ENCODE measurements at regions not wholly inside any gene's neighbourhood (a gene's known extent, or its start where the extent isn't known, plus 50 kb on each side); places are given as distances from the start of the nearest gene placed in this dataset.

- Mint-ChIP-seq H3K27ac (ENCODE audit: unreplicated experiment) (no peak overlapping the region), H3K4me3 (ENCODE audit: unreplicated experiment) (no peak overlapping the region), H3K27me3 (ENCODE audit: low read depth) (no peaks in the 10 kb centered on the region), H3K4me1 (ENCODE audit: low read depth) (peaks cover 13% of the 10 kb centered on the region), H3K9me3 (ENCODE audit: low read depth) (peaks cover 5% of the 10 kb centered on the region), H3K36me3 (ENCODE audit: low read depth) (peaks cover 1% of the 10 kb centered on the region)
- no peak for TF ChIP-seq CTCF (IDR thresholded peaks at IDR 0.05)
- DNase-seq (ENCODE audit: low spot score): no peak
These were observed 75.4 kb upstream of the ZEB2 start for GRCh38 chr2:144595279-144595678.

GRCh38 chr2:144593803-144594202 is 73.9 kb upstream of the ZEB2 start:
- TF ChIP-seq CTCF (IDR thresholded peaks at IDR 0.05): no peak
- no peak for DNase-seq (ENCODE audit: low spot score)
- no peak overlapping the region for H3K4me3 Mint-ChIP-seq (ENCODE audit: unreplicated experiment)
- peaks cover 1% of the 10 kb centered on the region for H3K36me3 Mint-ChIP-seq (ENCODE audit: low read depth)
- no peaks in the 10 kb centered on the region for H3K27me3 Mint-ChIP-seq (ENCODE audit: low read depth)
- H3K9me3 Mint-ChIP-seq (ENCODE audit: low read depth): peaks cover 5% of the 10 kb centered on the region
- H3K27ac Mint-ChIP-seq (ENCODE audit: unreplicated experiment): no peak overlapping the region
- H3K4me1 Mint-ChIP-seq (ENCODE audit: low read depth): peaks cover 13% of the 10 kb centered on the region

GRCh38 chr2:144592500-144593256 is 72.8 kb upstream of the ZEB2 start:
- peaks cover under 1% of the 10 kb centered on the region for H3K9me3 Mint-ChIP-seq (ENCODE audit: low read depth)

GRCh38 chr2:144587306-144587705 is 67.4 kb upstream of the ZEB2 start:
- no peak for DNase-seq (ENCODE audit: low spot score)
- no peak for TF ChIP-seq CTCF (IDR thresholded peaks at IDR 0.05)
- Mint-ChIP-seq H3K4me3 (ENCODE audit: unreplicated experiment) (no peak overlapping the region), H3K27me3 (ENCODE audit: low read depth) (no peaks in the 10 kb centered on the region), H3K27ac (ENCODE audit: unreplicated experiment) (no peak overlapping the region), H3K4me1 (ENCODE audit: low read depth) (peaks cover 4% of the 10 kb centered on the region), H3K36me3 (ENCODE audit: low read depth) (no peaks in the 10 kb centered on the region), H3K9me3 (ENCODE audit: low read depth) (peaks cover 6% of the 10 kb centered on the region)

More at GRCh38 chr2:144592500-144593256, 72.8 kb upstream of the ZEB2 start:
- Mint-ChIP-seq H3K4me3 (ENCODE audit: unreplicated experiment) (no peak overlapping the region), H3K27ac (ENCODE audit: unreplicated experiment) (no peak overlapping the region), H3K4me1 (ENCODE audit: low read depth) (peaks cover 13% of the 10 kb centered on the region), H3K27me3 (ENCODE audit: low read depth) (no peaks in the 10 kb centered on the region), H3K36me3 (ENCODE audit: low read depth) (no peaks in the 10 kb centered on the region)
- no peak for TF ChIP-seq CTCF (IDR thresholded peaks at IDR 0.05)
- no peak for DNase-seq (ENCODE audit: low spot score)

- Mint-ChIP-seq H3K9me3 (ENCODE audit: low read depth) (peaks cover 6% of the 10 kb centered on the region), H3K36me3 (ENCODE audit: low read depth) (no peaks in the 10 kb centered on the region), H3K27ac (ENCODE audit: unreplicated experiment) (no peak overlapping the region), H3K27me3 (ENCODE audit: low read depth) (no peaks in the 10 kb centered on the region), H3K4me3 (ENCODE audit: unreplicated experiment) (no peak overlapping the region), H3K4me1 (ENCODE audit: low read depth) (peaks cover 4% of the 10 kb centered on the region)
- DNase-seq (ENCODE audit: low spot score): no peak
- TF ChIP-seq CTCF (IDR thresholded peaks at IDR 0.05): no peak
These were observed 66.6 kb upstream of the ZEB2 start for GRCh38 chr2:144586476-144586875.
